Hepatocyte (in vitro differentiated cells): ENCODE measurements at regions not wholly inside any gene's neighbourhood (a gene's known extent, or its start where the extent isn't known, plus 50 kb on each side); places are given as distances from the start of the nearest gene placed in this dataset.

ENCODE experiments used
- CTCF ChIP-seq: fragments of 200-600 bp; sonication (generic); IDR thresholded peaks from 2 replicates; pipeline ENCODE4 v1.5.1; 2016; ENCODE audit warnings: antibody characterized with exemption, mild to moderate bottlenecking; ENCODE audit not compliant: poor library complexity
- EZH2 ChIP-seq: fragments of 200-600 bp; sonication (generic); IDR thresholded peaks from 2 replicates; pipeline ENCODE4 v1.6.1; 2016; ENCODE audit warnings: antibody characterized with exemption, mild to moderate bottlenecking, borderline replicate concordance

- TF ChIP-seq CTCF, result no peak
- no peak for TF ChIP-seq EZH2
Measured at GRCh38 chr11:115707180-115707905, 203.1 kb upstream of the CADM1 start.
